ENCODE measurements at regions not wholly inside any gene's neighbourhood (a gene's known extent, or its start where the extent isn't known, plus 50 kb on each side); places are given as distances from the start of the nearest gene placed in this dataset.

DNA sequence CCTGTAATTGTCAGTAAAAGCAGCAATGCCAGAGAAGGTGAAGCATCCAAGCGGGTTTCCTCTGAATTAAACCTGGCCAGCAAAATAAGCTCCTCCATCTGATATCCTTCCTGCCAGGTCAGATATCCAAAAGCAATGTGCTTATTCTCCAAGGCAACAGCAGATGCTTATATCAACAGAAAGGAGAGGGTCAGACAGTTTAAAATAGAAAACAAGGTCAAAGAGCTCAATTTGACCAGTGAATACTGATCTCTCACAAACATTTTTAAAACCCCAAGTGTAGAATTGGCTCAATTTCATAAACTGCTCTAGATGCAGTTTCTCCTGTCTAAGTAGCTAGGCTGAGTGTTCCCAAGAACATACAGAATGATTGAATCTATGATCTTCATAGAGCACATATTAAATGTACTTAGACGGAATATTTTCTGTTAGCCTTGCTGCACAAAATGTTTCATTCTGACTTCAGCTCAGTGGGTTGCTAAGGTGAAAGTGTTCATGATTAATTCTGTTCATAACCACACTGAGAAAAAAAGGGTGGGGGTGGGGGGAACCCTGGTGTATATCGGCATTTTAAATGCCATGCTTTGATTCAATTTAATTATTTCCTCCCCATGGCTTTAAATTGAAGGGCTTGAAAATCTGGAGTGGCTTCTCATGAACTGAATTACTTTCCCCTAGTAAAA is 174.2 kb upstream of the ARHGAP20 start:
- Histone ChIP-seq H3K9ac (ENCODE audit: low read length) (no peak overlapping the region), H3K9me2 (replicated peaks; ENCODE audit: insufficient read depth, low read length) (no peaks in the 10 kb centered on the region), H3K79me2 (ENCODE audit: low read length) (no peaks in the 10 kb centered on the region), H2AFZ (ENCODE audit: low read length) (no peak overlapping the region), H3K4me3 (ENCODE audit: low read length) (no peak overlapping the region), H3K9me3 (replicated peaks; ENCODE audit: insufficient read depth, low read length) (no peaks in the 10 kb centered on the region), H4K20me1 (ENCODE audit: insufficient read depth, low read length) (no peaks in the 10 kb centered on the region), H3F3A (ENCODE audit: insufficient read depth, low read length) (no peaks in the 10 kb centered on the region), H3K27ac (ENCODE audit: low read length) (no peak overlapping the region), H3K4me1 (ENCODE audit: low read length) (no peaks in the 10 kb centered on the region), H3K27me3 (replicated peaks; ENCODE audit: insufficient read depth, low read length) (no peaks in the 10 kb centered on the region), H3K36me3 (replicated peaks; ENCODE audit: insufficient read depth, low read length) (no peaks in the 10 kb centered on the region), H3K4me2 (ENCODE audit: low read depth, low read length) (no peak overlapping the region)
- DNase-seq: no peak
- TF ChIP-seq EZH2phosphoT487 (IDR thresholded peaks at IDR 0.05; ENCODE audit: low read length) (no peak), EZH2 (optimal IDR thresholded peaks at IDR 0.05; ENCODE audit: low read depth, low read length) (no peak)
- TF ChIP-seq, protein P1, sequence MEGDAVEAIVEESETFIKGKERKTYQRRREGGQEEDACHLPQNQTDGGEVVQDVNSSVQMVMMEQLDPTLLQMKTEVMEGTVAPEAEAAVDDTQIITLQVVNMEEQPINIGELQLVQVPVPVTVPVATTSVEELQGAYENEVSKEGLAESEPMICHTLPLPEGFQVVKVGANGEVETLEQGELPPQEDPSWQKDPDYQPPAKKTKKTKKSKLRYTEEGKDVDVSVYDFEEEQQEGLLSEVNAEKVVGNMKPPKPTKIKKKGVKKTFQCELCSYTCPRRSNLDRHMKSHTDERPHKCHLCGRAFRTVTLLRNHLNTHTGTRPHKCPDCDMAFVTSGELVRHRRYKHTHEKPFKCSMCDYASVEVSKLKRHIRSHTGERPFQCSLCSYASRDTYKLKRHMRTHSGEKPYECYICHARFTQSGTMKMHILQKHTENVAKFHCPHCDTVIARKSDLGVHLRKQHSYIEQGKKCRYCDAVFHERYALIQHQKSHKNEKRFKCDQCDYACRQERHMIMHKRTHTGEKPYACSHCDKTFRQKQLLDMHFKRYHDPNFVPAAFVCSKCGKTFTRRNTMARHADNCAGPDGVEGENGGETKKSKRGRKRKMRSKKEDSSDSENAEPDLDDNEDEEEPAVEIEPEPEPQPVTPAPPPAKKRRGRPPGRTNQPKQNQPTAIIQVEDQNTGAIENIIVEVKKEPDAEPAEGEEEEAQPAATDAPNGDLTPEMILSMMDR (IDR thresholded peaks at IDR 0.05; ENCODE audit: low read length): no peak

DNA sequence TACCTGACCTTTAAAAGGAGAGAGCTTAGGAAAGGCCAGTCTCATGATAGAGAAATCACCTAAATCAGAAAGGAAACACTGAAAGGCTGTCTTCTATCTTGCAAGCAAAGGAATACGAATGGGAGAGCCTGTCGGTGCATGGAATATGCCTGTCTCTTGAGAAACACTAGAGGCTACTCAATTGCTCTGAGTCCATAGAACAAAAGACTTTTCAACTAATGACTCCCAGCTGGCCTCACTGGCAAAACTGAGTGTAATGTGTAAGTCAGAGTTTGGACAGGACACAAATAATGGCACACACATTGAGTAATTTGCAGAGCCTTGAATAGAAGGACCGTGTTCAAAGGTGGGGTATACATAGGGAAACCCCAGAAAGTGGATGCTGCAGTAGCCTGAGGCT is 171.0 kb upstream of the ARHGAP20 start:
- Histone ChIP-seq H3K4me3 (ENCODE audit: low read length) (no peak overlapping the region), H3K4me2 (ENCODE audit: low read depth, low read length) (no peak overlapping the region), H3K36me3 (replicated peaks; ENCODE audit: insufficient read depth, low read length) (no peaks in the 10 kb centered on the region), H3K9me3 (replicated peaks; ENCODE audit: insufficient read depth, low read length) (no peaks in the 10 kb centered on the region), H3K9ac (ENCODE audit: low read length) (no peak overlapping the region), H3K79me2 (ENCODE audit: low read length) (no peaks in the 10 kb centered on the region), H3K27ac (ENCODE audit: low read length) (no peak overlapping the region), H2AFZ (ENCODE audit: low read length) (no peak overlapping the region), H3K4me1 (ENCODE audit: low read length) (no peaks in the 10 kb centered on the region), H3F3A (ENCODE audit: insufficient read depth, low read length) (no peaks in the 10 kb centered on the region), H4K20me1 (ENCODE audit: insufficient read depth, low read length) (no peaks in the 10 kb centered on the region), H3K27me3 (replicated peaks; ENCODE audit: insufficient read depth, low read length) (no peaks in the 10 kb centered on the region), H3K9me2 (replicated peaks; ENCODE audit: insufficient read depth, low read length) (no peaks in the 10 kb centered on the region)
- no peak for DNase-seq
- TF ChIP-seq, protein P1 (IDR thresholded peaks at IDR 0.05; ENCODE audit: low read length): no peak
- TF ChIP-seq EZH2 (optimal IDR thresholded peaks at IDR 0.05; ENCODE audit: low read depth, low read length): no peak
- no peak for TF ChIP-seq EZH2phosphoT487 (IDR thresholded peaks at IDR 0.05; ENCODE audit: low read length)

DNA sequence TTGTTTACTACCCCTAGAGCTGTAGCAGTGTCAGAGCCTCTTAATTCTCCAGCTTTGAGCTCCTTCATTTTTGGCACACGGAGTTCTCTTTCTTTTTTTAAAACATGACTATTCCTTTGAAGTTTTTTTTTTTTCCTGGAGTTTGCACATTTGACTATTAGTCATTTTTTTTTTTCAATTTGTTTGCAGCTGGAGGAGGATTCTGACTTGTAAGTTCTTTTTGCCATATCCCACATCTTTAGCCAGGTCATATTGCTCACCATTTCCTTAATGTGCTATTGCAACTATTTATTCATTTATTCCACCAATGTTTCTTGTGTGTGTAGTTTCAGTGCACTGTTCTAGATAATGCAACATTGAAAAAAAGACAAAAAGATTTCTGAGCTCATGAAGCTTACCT is 166.3 kb upstream of the ARHGAP20 start:
- Histone ChIP-seq H3F3A (ENCODE audit: insufficient read depth, low read length) (no peaks in the 10 kb centered on the region), H3K4me3 (ENCODE audit: low read length) (no peak overlapping the region), H3K9me3 (replicated peaks; ENCODE audit: insufficient read depth, low read length) (no peaks in the 10 kb centered on the region), H3K9ac (ENCODE audit: low read length) (no peak overlapping the region), H3K4me1 (ENCODE audit: low read length) (no peaks in the 10 kb centered on the region), H3K27me3 (replicated peaks; ENCODE audit: insufficient read depth, low read length) (no peaks in the 10 kb centered on the region), H3K4me2 (ENCODE audit: low read depth, low read length) (no peak overlapping the region), H2AFZ (ENCODE audit: low read length) (no peak overlapping the region), H3K36me3 (replicated peaks; ENCODE audit: insufficient read depth, low read length) (no peaks in the 10 kb centered on the region), H4K20me1 (ENCODE audit: insufficient read depth, low read length) (no peaks in the 10 kb centered on the region), H3K9me2 (replicated peaks; ENCODE audit: insufficient read depth, low read length) (no peaks in the 10 kb centered on the region), H3K79me2 (ENCODE audit: low read length) (no peaks in the 10 kb centered on the region), H3K27ac (ENCODE audit: low read length) (no peak overlapping the region)
- TF ChIP-seq EZH2 (optimal IDR thresholded peaks at IDR 0.05; ENCODE audit: low read depth, low read length) (no peak), EZH2phosphoT487 (IDR thresholded peaks at IDR 0.05; ENCODE audit: low read length) (no peak)
- TF ChIP-seq, protein P1 (IDR thresholded peaks at IDR 0.05; ENCODE audit: low read length): no peak
- DNase-seq: no peak

Measured in MM.1S (cell line).